ENCODE measurements at regions not wholly inside any gene's neighbourhood (a gene's known extent, or its start where the extent isn't known, plus 50 kb on each side); places are given as distances from the start of the nearest gene placed in this dataset.
"Not testable (repeated sequence)": the region's sequence is repeated elsewhere in the genome, so short reads cannot be mapped to it uniquely, and the experiment has no call there.

- H2BK15ac ChIP-seq (ENCODE audit: low read depth, low read length) = no peak overlapping the region
- no peak overlapping the region for H3K9ac ChIP-seq (ENCODE audit: extremely low read depth, insufficient read length, low read length)
- no peak overlapping the region for H2BK20ac ChIP-seq (ENCODE audit: low read depth, low read length, poor library complexity, severe bottlenecking)
- no peak overlapping the region for H3T11ph ChIP-seq (ENCODE audit: low read length)
- Mint-ChIP-seq H3K9me3 (no peaks in the 10 kb centered on the region), H3K4me3 (no peak overlapping the region), H3K36me3 (ENCODE audit: insufficient read depth in 1 of 3, low read depth in 3 of 3) (no peaks in the 10 kb centered on the region), H3K4me1 (no peaks in the 10 kb centered on the region), H3K27me3 (ENCODE audit: low read depth) (peaks cover 80% of the 10 kb centered on the region), H3K27ac (no peak overlapping the region)
- no peak overlapping the region for H3K23ac ChIP-seq (ENCODE audit: insufficient read length, low read depth, low read length)
- H3K27me3 ChIP-seq (ENCODE audit: insufficient read depth, low read length) = no peaks in the 10 kb centered on the region; the same call in 1 of the 2 replicates
- H3K79me1 ChIP-seq (ENCODE audit: insufficient read depth, low read depth, low read length, poor library complexity, severe bottlenecking) = no peaks in the 10 kb centered on the region
- WGBS (ENCODE audit: extremely low coverage, insufficient read length, low lambda C conversion rate) = no CpG with 5 or more reads among the region's 5 CpGs
- no peaks in the 10 kb centered on the region for H3K79me2 ChIP-seq (ENCODE audit: insufficient read depth, low read length)
- H3K4me1 ChIP-seq (ENCODE audit: insufficient read depth, low read length) = no peaks in the 10 kb centered on the region
- no peak overlapping the region for H4K5ac ChIP-seq (ENCODE audit: insufficient read length, low read depth, low read length)
- H2BK12ac ChIP-seq (ENCODE audit: insufficient read length, low read depth, low read length) = no peak overlapping the region
- H3K9me3 ChIP-seq (ENCODE audit: control insufficient read depth, low read depth, low read length) = no peaks in the 10 kb centered on the region
- no peak overlapping the region for H2BK120ac ChIP-seq (ENCODE audit: low read depth, low read length, poor library complexity, severe bottlenecking)
- H3K4me2 ChIP-seq (ENCODE audit: insufficient read depth, insufficient read length, low read length) = no peak overlapping the region
- no peak overlapping the region for H3K18ac ChIP-seq (ENCODE audit: insufficient read length, low read depth, low read length)
- H4K91ac ChIP-seq (ENCODE audit: insufficient read length, low read depth, low read length) = no peak overlapping the region
- TF ChIP-seq, protein P1, sequence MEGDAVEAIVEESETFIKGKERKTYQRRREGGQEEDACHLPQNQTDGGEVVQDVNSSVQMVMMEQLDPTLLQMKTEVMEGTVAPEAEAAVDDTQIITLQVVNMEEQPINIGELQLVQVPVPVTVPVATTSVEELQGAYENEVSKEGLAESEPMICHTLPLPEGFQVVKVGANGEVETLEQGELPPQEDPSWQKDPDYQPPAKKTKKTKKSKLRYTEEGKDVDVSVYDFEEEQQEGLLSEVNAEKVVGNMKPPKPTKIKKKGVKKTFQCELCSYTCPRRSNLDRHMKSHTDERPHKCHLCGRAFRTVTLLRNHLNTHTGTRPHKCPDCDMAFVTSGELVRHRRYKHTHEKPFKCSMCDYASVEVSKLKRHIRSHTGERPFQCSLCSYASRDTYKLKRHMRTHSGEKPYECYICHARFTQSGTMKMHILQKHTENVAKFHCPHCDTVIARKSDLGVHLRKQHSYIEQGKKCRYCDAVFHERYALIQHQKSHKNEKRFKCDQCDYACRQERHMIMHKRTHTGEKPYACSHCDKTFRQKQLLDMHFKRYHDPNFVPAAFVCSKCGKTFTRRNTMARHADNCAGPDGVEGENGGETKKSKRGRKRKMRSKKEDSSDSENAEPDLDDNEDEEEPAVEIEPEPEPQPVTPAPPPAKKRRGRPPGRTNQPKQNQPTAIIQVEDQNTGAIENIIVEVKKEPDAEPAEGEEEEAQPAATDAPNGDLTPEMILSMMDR (conservative IDR thresholded peaks at IDR 0.05) = no peak
- H2AK5ac ChIP-seq (ENCODE audit: insufficient read length, low read length) = no peak overlapping the region
- no peaks in the 10 kb centered on the region for H4K20me1 ChIP-seq (ENCODE audit: control insufficient read depth, insufficient read depth, insufficient read length)
- no peak overlapping the region for H3K27ac ChIP-seq (ENCODE audit: insufficient read length, low read depth, low read length)
- no peak overlapping the region for H3K56ac ChIP-seq (ENCODE audit: insufficient read length, low read depth, low read length)
- H4K8ac ChIP-seq (replicated peaks; ENCODE audit: insufficient read length, low read depth, low read length) = no peak overlapping the region
- DNase-seq = no peak
- no peak overlapping the region for H2BK5ac ChIP-seq (ENCODE audit: insufficient read length, low read length)
- no peak overlapping the region for H3K4ac ChIP-seq (ENCODE audit: low read depth, low read length)
- no peak overlapping the region for H3K14ac ChIP-seq (ENCODE audit: insufficient read depth, low read length)
- no peak overlapping the region for H2AFZ ChIP-seq (ENCODE audit: low read length)
- H3K23me2 ChIP-seq (ENCODE audit: insufficient read length, low read depth, low read length, poor library complexity, severe bottlenecking) = no peaks in the 10 kb centered on the region
Observed at GRCh38 chr9:21720758-21721157, 81.7 kb upstream of the MTAP start.

- H4K8ac ChIP-seq (replicated peaks; ENCODE audit: insufficient read length, low read depth, low read length); H2AFZ ChIP-seq (ENCODE audit: low read length); H3K36me3 Mint-ChIP-seq (ENCODE audit: insufficient read depth in 1 of 3, low read depth in 3 of 3); H3K27ac Mint-ChIP-seq; H3K9me3 ChIP-seq (ENCODE audit: control insufficient read depth, low read depth, low read length); DNase-seq; H3K4me3 Mint-ChIP-seq; H3K4me1 Mint-ChIP-seq; H3K4me2 ChIP-seq (ENCODE audit: insufficient read depth, insufficient read length, low read length); H2BK20ac ChIP-seq (ENCODE audit: low read depth, low read length, poor library complexity, severe bottlenecking); H3K79me2 ChIP-seq (ENCODE audit: insufficient read depth, low read length); H2BK120ac ChIP-seq (ENCODE audit: low read depth, low read length, poor library complexity, severe bottlenecking); H3K18ac ChIP-seq (ENCODE audit: insufficient read length, low read depth, low read length); H3K4me1 ChIP-seq (ENCODE audit: insufficient read depth, low read length); H3K14ac ChIP-seq (ENCODE audit: insufficient read depth, low read length); H2BK15ac ChIP-seq (ENCODE audit: low read depth, low read length); H3K23ac ChIP-seq (ENCODE audit: insufficient read length, low read depth, low read length); H4K91ac ChIP-seq (ENCODE audit: insufficient read length, low read depth, low read length); H3K4ac ChIP-seq (ENCODE audit: low read depth, low read length); H3K56ac ChIP-seq (ENCODE audit: insufficient read length, low read depth, low read length); H4K5ac ChIP-seq (ENCODE audit: insufficient read length, low read depth, low read length); H2AK5ac ChIP-seq (ENCODE audit: insufficient read length, low read length); H3K27ac ChIP-seq (ENCODE audit: insufficient read length, low read depth, low read length); H3T11ph ChIP-seq (ENCODE audit: low read length); H3K27me3 ChIP-seq (ENCODE audit: insufficient read depth, low read length); H2BK5ac ChIP-seq (ENCODE audit: insufficient read length, low read length); H3K9me3 Mint-ChIP-seq; H2BK12ac ChIP-seq (ENCODE audit: insufficient read length, low read depth, low read length); H3K9ac ChIP-seq (ENCODE audit: extremely low read depth, insufficient read length, low read length); H3K79me1 ChIP-seq (ENCODE audit: insufficient read depth, low read depth, low read length, poor library complexity, severe bottlenecking); H3K23me2 ChIP-seq (ENCODE audit: insufficient read length, low read depth, low read length, poor library complexity, severe bottlenecking); H4K20me1 ChIP-seq (ENCODE audit: control insufficient read depth, insufficient read depth, insufficient read length): not testable (repeated sequence)
- H3K27me3 Mint-ChIP-seq (ENCODE audit: low read depth) = peaks cover 79% of the 10 kb centered on the region
- WGBS (ENCODE audit: extremely low coverage, insufficient read length, low lambda C conversion rate) = no CpG with 5 or more reads among the region's 9 CpGs
Observed at GRCh38 chr9:21727411-21727810, 75.0 kb upstream of the MTAP start.

Data from H9 (cell line).